ENCODE measurements at regions not wholly inside any gene's neighbourhood (a gene's known extent, or its start where the extent isn't known, plus 50 kb on each side); places are given as distances from the start of the nearest gene placed in this dataset.

GRCh38 chr6:27684264-27685211 is 211.6 kb upstream of the ZNF184 start (continued):
- TF ChIP-seq ELK1 (IDR thresholded peaks at IDR 0.05; ENCODE audit: borderline replicate concordance, low read depth, low read length) (no peak), BHLHE40 (IDR thresholded peaks at IDR 0.05; ENCODE audit: low read depth, low read length) (no peak)

Measured in IMR-90 (cell line).